Type B pancreatic cell (in vitro differentiated cells): ENCODE measurements at regions not wholly inside any gene's neighbourhood (a gene's known extent, or its start where the extent isn't known, plus 50 kb on each side); places are given as distances from the start of the nearest gene placed in this dataset.

Source experiments
- DNase-seq: peaks from one replicate; pipeline ENCODE4 v3.0.0; 2021; ENCODE audit warnings: mixed read lengths; ENCODE audit not compliant: unreplicated experiment; ENCODE audit errors: extremely low spot score
- H3K27ac Mint-ChIP-seq: 2 replicates; pipeline ENCODE4 v1.8.0; 2021; ENCODE audit warnings: mild to moderate bottlenecking, mixed read lengths
- H3K27me3 Mint-ChIP-seq: 2 replicates; pipeline ENCODE4 v1.8.0; 2021; ENCODE audit warnings: mixed read lengths
- H3K36me3 Mint-ChIP-seq: 2 replicates; pipeline ENCODE4 v1.8.0; 2021; ENCODE audit warnings: mixed read lengths
- H3K4me1 Mint-ChIP-seq: one replicate; pipeline ENCODE4 v1.8.0; 2021; ENCODE audit warnings: mixed read lengths; ENCODE audit not compliant: unreplicated experiment
- H3K4me3 Mint-ChIP-seq: 2 replicates; pipeline ENCODE4 v1.8.0; 2021; ENCODE audit warnings: mild to moderate bottlenecking, mixed read lengths
- H3K9me3 Mint-ChIP-seq: 2 replicates; pipeline ENCODE4 v1.8.0; 2021; ENCODE audit warnings: mixed read lengths
- TF ChIP-seq, protein P1 (sequence below): fragments of 200-600 bp; sonication (generic); conservative IDR thresholded peaks from 2 replicates; pipeline ENCODE4 v1.5.0; 2021; ENCODE audit warnings: antibody characterized with exemption, mild to moderate bottlenecking

DNA sequence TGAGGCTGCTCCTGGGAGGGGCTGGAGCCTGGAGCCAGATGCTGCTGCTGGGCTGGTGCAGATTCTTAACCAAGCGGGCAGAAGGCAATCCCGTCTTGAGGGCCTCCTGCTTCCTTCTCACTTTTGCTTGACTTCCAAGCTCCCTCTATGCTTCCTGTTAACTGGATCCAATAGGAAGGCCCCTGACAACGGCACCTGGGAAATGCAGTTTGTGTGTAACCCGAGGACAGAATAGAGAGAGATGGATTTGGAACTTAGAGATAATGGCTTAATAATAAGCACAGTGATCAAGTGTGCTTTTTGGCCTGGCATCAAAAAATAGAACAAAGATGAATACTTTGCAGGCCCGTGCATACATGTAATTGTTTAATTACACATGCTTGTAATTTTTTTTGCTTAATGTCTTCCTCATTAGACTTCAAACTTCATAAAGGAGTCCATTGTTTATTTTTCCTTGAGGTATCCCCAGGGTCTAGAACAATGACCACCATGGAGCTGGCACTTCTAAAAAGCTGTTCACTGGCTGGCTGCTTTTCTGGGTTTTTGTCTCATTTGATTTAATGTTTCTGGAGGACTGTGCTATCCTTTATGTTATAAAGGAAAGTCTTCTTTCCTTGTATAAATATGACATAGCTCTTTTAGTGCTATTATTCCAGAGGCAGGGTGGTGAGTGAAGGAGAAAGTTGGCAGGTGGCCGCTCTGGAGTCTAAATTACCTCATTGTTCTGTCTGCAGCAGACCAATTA, 63.3 kb upstream of the MITF start:
- peaks cover 3% of the 10 kb centered on the region for H3K27me3 Mint-ChIP-seq
- DNase-seq, result no peak

DNA sequence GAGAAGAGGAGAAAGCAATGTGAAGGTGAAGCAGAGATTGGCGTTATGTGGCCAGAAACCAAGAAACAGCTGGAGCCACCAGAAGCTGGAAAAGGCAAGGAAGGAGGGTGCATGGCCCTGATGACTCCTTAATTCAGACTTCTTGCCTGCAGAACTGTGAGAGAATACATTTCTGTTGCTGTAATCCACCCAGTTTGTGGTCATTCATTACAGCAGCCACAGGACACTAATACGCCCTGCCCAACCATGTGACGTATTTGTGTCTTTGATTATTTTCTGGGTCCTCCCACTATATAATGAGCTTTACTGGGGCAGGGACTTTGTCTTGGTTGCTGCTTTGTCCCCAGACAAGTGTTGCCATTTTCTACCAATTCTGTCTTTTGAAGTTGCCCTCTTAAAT, 64.5 kb upstream of the MITF start:
- Mint-ChIP-seq H3K4me3 (no peak overlapping the region), H3K27me3 (peaks cover 3% of the 10 kb centered on the region), H3K36me3 (no peaks in the 10 kb centered on the region), H3K4me1 (peaks cover 14% of the 10 kb centered on the region), H3K9me3 (no peaks in the 10 kb centered on the region), H3K27ac (no peak overlapping the region)
- no peak for DNase-seq
- TF ChIP-seq, protein P1, sequence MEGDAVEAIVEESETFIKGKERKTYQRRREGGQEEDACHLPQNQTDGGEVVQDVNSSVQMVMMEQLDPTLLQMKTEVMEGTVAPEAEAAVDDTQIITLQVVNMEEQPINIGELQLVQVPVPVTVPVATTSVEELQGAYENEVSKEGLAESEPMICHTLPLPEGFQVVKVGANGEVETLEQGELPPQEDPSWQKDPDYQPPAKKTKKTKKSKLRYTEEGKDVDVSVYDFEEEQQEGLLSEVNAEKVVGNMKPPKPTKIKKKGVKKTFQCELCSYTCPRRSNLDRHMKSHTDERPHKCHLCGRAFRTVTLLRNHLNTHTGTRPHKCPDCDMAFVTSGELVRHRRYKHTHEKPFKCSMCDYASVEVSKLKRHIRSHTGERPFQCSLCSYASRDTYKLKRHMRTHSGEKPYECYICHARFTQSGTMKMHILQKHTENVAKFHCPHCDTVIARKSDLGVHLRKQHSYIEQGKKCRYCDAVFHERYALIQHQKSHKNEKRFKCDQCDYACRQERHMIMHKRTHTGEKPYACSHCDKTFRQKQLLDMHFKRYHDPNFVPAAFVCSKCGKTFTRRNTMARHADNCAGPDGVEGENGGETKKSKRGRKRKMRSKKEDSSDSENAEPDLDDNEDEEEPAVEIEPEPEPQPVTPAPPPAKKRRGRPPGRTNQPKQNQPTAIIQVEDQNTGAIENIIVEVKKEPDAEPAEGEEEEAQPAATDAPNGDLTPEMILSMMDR, result no peak

More for the DNA sequence above, 63.3 kb upstream of the MITF start:
- Mint-ChIP-seq H3K27ac (no peak overlapping the region), H3K4me3 (no peak overlapping the region), H3K4me1 (peaks cover 14% of the 10 kb centered on the region), H3K9me3 (no peaks in the 10 kb centered on the region), H3K36me3 (no peaks in the 10 kb centered on the region)
- TF ChIP-seq, protein P1, result no peak

DNA sequence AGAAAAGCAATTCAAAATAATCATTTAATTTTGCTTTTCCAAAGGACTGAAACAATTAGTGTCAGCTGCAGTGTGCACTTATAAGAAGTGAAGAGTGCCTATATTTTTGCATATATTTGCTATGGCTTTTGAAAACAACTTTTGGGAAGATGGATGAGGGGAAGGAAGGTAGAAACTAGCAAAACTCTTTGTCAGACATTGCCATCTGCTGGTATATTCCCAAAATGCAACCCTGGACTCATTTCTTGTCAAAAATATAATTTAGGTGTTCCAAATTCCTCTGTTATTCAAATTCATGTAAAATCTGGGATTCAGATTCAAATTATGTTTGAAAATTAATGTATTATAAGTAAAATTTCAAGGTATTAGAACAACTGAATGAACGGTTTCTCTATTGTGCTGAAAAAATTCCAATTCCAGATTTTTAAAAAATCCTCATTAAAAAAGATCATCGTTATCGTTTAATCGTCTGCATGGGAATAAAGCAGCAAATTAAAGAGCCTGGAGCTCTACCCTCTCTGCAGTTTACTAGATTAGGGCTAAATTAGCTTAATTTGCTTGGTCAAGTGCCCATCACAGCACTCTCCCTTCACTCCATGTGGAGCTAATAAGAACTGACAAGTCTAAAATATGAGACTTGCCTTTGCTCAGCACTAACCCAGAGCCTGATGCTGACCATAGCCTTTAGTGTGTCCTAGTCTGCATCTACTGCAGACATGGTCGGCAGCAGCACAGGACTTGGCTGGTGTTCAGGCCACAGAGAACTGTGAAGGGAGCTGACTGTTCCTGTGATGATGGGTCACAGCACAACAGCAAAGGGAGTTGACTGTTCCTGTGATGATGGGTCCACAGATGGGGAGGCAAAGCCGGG, 67.9 kb upstream of the MITF start:
- Mint-ChIP-seq H3K36me3 (no peaks in the 10 kb centered on the region), H3K27ac (no peak overlapping the region), H3K27me3 (peaks cover 3% of the 10 kb centered on the region), H3K4me3 (no peak overlapping the region), H3K4me1 (peaks cover 11% of the 10 kb centered on the region), H3K9me3 (peaks cover 4% of the 10 kb centered on the region)
- DNase-seq, result no peak
- TF ChIP-seq, protein P1, result peak; percentile 93

DNA sequence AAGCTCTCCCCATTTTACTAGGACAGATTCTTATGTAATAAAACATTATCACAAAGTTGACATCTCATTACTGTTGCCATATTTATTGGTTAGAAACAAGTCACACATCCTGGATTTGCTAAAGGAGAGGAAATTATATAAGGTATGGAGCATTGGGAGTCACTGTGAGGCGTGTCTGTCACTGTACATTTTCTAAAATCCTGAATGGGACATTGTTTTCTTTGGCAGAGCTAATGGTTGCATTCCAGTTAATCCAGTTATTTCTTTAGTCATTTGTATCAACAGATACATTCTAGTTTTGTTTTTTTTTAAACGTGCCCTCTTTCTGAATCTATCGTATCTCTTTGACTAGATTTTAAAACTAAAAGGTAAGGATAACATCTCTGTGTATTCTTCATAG, 70.2 kb upstream of the MITF start:
- DNase-seq, result no peak
- peaks cover 15% of the 10 kb centered on the region for H3K4me1 Mint-ChIP-seq
- peak overlapping the region; percentile 91 for H3K27ac Mint-ChIP-seq
- H3K27me3 Mint-ChIP-seq, result peaks cover 5% of the 10 kb centered on the region
- TF ChIP-seq, protein P1, result no peak
- no peak overlapping the region for H3K4me3 Mint-ChIP-seq
- no peaks in the 10 kb centered on the region for H3K36me3 Mint-ChIP-seq
- peaks cover 4% of the 10 kb centered on the region for H3K9me3 Mint-ChIP-seq

DNA sequence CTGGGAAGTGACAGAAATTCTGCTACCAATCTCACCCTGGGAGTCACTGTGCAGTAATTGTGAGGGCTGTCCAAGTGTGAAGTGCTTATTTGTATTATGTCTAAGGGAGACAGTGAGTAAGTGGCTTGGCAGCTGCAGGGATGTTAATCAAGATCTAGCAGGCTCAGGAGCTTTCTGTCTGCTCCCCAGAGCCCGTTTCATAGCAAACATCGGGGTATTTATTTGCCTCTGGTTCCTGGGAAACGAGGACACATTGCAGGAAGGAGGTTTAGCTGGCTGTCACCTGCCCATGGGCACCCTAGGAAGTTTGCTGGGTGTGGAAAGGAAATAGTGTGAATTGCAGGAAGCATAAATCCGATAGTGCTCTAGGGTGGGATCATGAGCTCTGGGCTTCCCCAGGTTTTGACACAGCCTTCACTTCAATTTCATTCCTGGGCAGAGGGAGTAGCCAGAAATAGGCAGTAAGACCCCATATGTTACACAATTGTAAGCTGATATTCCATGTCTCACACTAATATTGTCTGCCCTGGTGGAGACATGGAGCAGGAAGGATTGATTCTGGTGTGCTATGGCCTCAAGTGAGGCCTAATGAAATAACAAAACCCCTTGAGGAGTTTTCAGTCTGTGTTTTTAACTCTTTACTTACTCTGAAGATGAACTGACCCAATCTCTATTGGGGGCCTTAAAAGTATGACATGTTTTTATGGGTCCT, 74.1 kb upstream of the MITF start:
- Mint-ChIP-seq H3K27me3 (peaks cover 6% of the 10 kb centered on the region), H3K9me3 (peaks cover 4% of the 10 kb centered on the region), H3K4me3 (no peak overlapping the region), H3K36me3 (no peaks in the 10 kb centered on the region), H3K27ac (no peak overlapping the region), H3K4me1 (peaks cover 11% of the 10 kb centered on the region)
- no peak for DNase-seq
- TF ChIP-seq, protein P1, result no peak
